GM12878 (cell line): ENCODE measurements at regions not wholly inside any gene's neighbourhood (a gene's known extent, or its start where the extent isn't known, plus 50 kb on each side); places are given as distances from the start of the nearest gene placed in this dataset.

ENCODE experiments used
- ATAC-seq: fragments of 200-7000 bp; cut with Tn5 transposase; 3 replicates; pipeline ENCODE4 v1.9.1; 2020; ENCODE audit warnings: mild to moderate bottlenecking, moderate library complexity
- BruUV-seq: library from RNA; stranded (reverse); fragments of 400-500 nt; replicated peaks from 2 replicates; lab custom pipeline; 2021; lab: Mats Ljungman, UMichigan
- CTCF ChIA-PET: fragments of 300-600 bp; sonication (Branson Sonifier 250); formaldehyde crosslinking; extraction: SDS; loops from one replicate; lab custom pipeline; 2021; ENCODE audit warnings: inconsistent platforms; lab: Yijun Ruan, JAX
- POLR2A ChIA-PET: fragments of 350-600 bp; formaldehyde crosslinking; extraction: SDS; loops from one replicate; lab custom pipeline; 2021; ENCODE audit warnings: inconsistent platforms; lab: Charles Lee
- RAD21 ChIA-PET: fragments of 300-600 bp; sonication (Branson Sonifier 250); formaldehyde crosslinking; loops from one replicate; lab custom pipeline; 2023; ENCODE audit warnings: antibody characterized with exemption; ENCODE audit not compliant: unreplicated experiment; lab: Charles Lee
- SMC1A ChIA-PET: fragments of 300-600 bp; sonication (Branson Sonifier 250); formaldehyde crosslinking; loops from one replicate; lab custom pipeline; 2023; ENCODE audit not compliant: unreplicated experiment, uncharacterized antibody; lab: Charles Lee
- DNase-seq: peaks from one replicate; pipeline ENCODE4 v3.0.0-alpha.2; 2011; ENCODE audit warnings: low read depth, low spot score
- FAIRE-seq: peaks from 3 replicates; lab custom pipeline; 2011; peaks lifted over from hg19 to GRCh38; lab: Jason Lieb, UNC
- H2AFZ ChIP-seq: 2 replicates; pipeline ENCODE4 v1.6.0; 2011; ENCODE audit warnings: low read depth, low read length, control low read depth; ENCODE audit not compliant: control insufficient read depth
- H3K27ac ChIP-seq: 2 replicates; pipeline ENCODE4 v1.5.1; 2011; ENCODE audit warnings: control low read depth; ENCODE audit not compliant: control insufficient read depth, insufficient read depth
- H3K27me3 ChIP-seq, 2 experiments: replicated peaks in 1 of 2; 2 replicates each; pipeline versions ENCODE4 v1.6.0 to v1.6.1; 2011; ENCODE audit warnings: low read length in 1 of 2; ENCODE audit not compliant: control insufficient read depth in 2 of 2, insufficient read depth in 2 of 2
- H3K36me3 ChIP-seq, 2 experiments: 2 replicates each; pipeline ENCODE4 v1.5.1; 2011; ENCODE audit warnings: low read length in 1 of 2; ENCODE audit not compliant: control insufficient read depth in 2 of 2, insufficient read depth in 2 of 2
- H3K4me1 ChIP-seq: 2 replicates; pipeline ENCODE4 v1.6.1; 2011; ENCODE audit warnings: mild to moderate bottlenecking, low read length, moderate library complexity, mixed read lengths; ENCODE audit not compliant: control insufficient read depth, insufficient read depth
- H3K4me2 ChIP-seq: 2 replicates; pipeline ENCODE4 v1.6.0; 2011; ENCODE audit warnings: control low read depth; ENCODE audit not compliant: control insufficient read depth, insufficient read depth
- H3K4me3 ChIP-seq: fragments of 200-600 bp; sonication (generic); 2 replicates; pipeline ENCODE4 v1.5.1; 2016
- H3K79me2 ChIP-seq: 2 replicates; pipeline ENCODE4 v1.6.0; 2011; ENCODE audit warnings: low read length; ENCODE audit not compliant: control insufficient read depth, insufficient read depth
- H3K9ac ChIP-seq: 2 replicates; pipeline ENCODE4 v1.8.0; 2011; ENCODE audit warnings: low read length, control low read depth, mixed read lengths; ENCODE audit not compliant: control insufficient read depth, insufficient read depth
- H3K9me3 ChIP-seq: replicated peaks from 3 replicates; pipeline ENCODE4 v1.5.1; 2011; ENCODE audit warnings: mild to moderate bottlenecking, low read length; ENCODE audit not compliant: control insufficient read depth, insufficient read depth
- H4K20me1 ChIP-seq: 2 replicates; pipeline ENCODE4 v1.6.0; 2011; ENCODE audit not compliant: control insufficient read depth, insufficient read depth
- CUX1 ChIP-seq: IDR thresholded peaks from 2 replicates; pipeline ENCODE4 v1.6.1; 2012; ENCODE audit warnings: improper control_type of control experiment, low read depth, low read length; ENCODE audit not compliant: insufficient replicate concordance
- HDGF ChIP-seq: fragments of 450-650 bp; IDR thresholded peaks from 2 replicates; pipeline ENCODE4 v1.6.1; 2016; ENCODE audit warnings: antibody characterized with exemption
- NFYA ChIP-seq: IDR thresholded peaks from 2 replicates; pipeline ENCODE4 v1.6.1; 2011; ENCODE audit warnings: low read depth, mild to moderate bottlenecking, low read length, improper control_type of control experiment, borderline replicate concordance
- WGBS: methylation state at CpG from one replicate; pipeline ENCODE4 v1.1.6; 2016; ENCODE audit warnings: low lambda C conversion rate; ENCODE audit not compliant: insufficient replicate concordance, insufficient coverage; ENCODE audit errors: missing lambda C conversion rate; 5-methylcytosine and 5-hydroxymethylcytosine counted together
- in situ Hi-C: fragments of 300-500 bp; cut with MboI; formaldehyde crosslinking; loops from 9 replicates; pipeline ENCODE4 v1.14.3; 2018; ENCODE audit warnings: mixed read lengths
- intact Hi-C: fragments of 100-400 bp; cut with micrococcal nuclease; formaldehyde crosslinking; loops from one replicate; pipeline ENCODE4 v1.14.2; 2022; ENCODE audit not compliant: unreplicated experiment
- TF ChIP-seq, protein P1 (sequence below): fragments of 450-650 bp; IDR thresholded peaks from 2 replicates; pipeline ENCODE4 v1.6.1; 2018; ENCODE audit warnings: mild to moderate bottlenecking, low read depth, moderate library complexity; ENCODE audit not compliant: partially characterized antibody

DNA sequence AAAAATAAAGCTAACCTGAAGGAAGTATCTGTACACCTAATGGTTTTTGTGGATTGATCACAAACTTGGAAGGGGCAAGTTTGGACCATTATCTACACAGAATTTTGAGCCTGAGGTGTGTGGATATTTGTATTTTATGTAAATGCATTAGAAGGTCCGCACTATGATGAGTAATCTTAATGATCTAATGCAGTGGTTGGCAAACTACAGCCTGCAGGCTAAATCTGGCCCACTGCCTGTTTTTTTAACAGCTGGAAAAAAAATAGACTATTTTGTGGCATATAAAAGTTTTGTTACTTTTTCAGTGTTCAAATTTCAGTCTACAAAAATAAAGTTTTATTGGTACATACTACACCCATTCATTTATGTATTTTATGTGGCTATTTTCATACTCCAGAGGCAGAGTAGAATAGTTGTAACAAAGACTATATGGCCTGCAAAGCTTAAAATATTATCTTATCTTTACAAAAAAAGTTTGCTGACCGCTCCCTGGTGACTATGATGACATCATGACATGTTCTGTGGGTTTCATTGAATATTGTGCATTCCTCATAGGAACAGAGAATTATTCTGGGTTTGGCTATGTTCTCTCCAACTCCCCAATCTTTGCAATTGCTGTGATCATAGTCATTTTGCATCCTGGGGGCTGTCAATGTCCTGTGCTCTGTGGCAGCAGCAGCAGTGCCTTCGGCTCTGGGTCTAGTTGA, 962.6 kb upstream of the FBXO33 start:
- H3K9ac ChIP-seq = no peak overlapping the region
- WGBS = 11% methylated on average over 3 of the region's 3 CpGs
- H3K36me3 ChIP-seq = no peaks in the 10 kb centered on the region
- TF ChIP-seq CUX1 (no peak), NFYA (no peak), HDGF (no peak)
- TF ChIP-seq, protein P1, sequence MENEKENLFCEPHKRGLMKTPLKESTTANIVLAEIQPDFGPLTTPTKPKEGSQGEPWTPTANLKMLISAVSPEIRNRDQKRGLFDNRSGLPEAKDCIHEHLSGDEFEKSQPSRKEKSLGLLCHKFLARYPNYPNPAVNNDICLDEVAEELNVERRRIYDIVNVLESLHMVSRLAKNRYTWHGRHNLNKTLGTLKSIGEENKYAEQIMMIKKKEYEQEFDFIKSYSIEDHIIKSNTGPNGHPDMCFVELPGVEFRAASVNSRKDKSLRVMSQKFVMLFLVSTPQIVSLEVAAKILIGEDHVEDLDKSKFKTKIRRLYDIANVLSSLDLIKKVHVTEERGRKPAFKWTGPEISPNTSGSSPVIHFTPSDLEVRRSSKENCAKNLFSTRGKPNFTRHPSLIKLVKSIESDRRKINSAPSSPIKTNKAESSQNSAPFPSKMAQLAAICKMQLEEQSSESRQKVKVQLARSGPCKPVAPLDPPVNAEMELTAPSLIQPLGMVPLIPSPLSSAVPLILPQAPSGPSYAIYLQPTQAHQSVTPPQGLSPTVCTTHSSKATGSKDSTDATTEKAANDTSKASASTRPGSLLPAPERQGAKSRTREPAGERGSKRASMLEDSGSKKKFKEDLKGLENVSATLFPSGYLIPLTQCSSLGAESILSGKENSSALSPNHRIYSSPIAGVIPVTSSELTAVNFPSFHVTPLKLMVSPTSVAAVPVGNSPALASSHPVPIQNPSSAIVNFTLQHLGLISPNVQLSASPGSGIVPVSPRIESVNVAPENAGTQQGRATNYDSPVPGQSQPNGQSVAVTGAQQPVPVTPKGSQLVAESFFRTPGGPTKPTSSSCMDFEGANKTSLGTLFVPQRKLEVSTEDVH = no peak
- H3K4me1 ChIP-seq = no peaks in the 10 kb centered on the region
- POLR2A ChIA-PET = no interaction called here
- H3K27ac ChIP-seq = no peak overlapping the region
- intact Hi-C loops = no loop called here
- H3K79me2 ChIP-seq = no peaks in the 10 kb centered on the region
- no peaks in the 10 kb centered on the region for H4K20me1 ChIP-seq
- in situ Hi-C loops = no loop called here
- ATAC-seq (no peak), DNase-seq (no peak), FAIRE-seq (no peak)
- CTCF ChIA-PET = interaction anchor here (1.0 kb wide), 1 partner anchor 22 kb away, joined by 3 read pairs; no protein-coding TSS in a partner anchor
- no peak overlapping the region for H3K4me3 ChIP-seq
- no peaks in the 10 kb centered on the region for H3K9me3 ChIP-seq
- no peaks in the 10 kb centered on the region for H3K27me3 ChIP-seq
- RAD21 ChIA-PET = no interaction called here
- SMC1A ChIA-PET = interaction anchor here (1.3 kb wide), 1 partner anchor 23 kb away, joined by 3 read pairs; no protein-coding TSS in a partner anchor
- BruUV-seq = no TSS peak
- no peak overlapping the region for H3K4me2 ChIP-seq
- no peak overlapping the region for H2AFZ ChIP-seq
